HUES64 (cell line): ENCODE measurements at regions not wholly inside any gene's neighbourhood (a gene's known extent, or its start where the extent isn't known, plus 50 kb on each side); places are given as distances from the start of the nearest gene placed in this dataset.

Source experiments
- H3K27ac ChIP-seq: 2 replicates; pipeline ENCODE4 v1.7.0; 2013; ENCODE audit warnings: low read depth, low read length, inconsistent platforms
- H3K27me3 ChIP-seq: 2 replicates; pipeline ENCODE4 v1.6.1; 2013; ENCODE audit warnings: mild to moderate bottlenecking, low read length; ENCODE audit not compliant: insufficient read depth
- H3K36me3 ChIP-seq: 2 replicates; pipeline ENCODE4 v1.6.1; 2013; ENCODE audit warnings: mild to moderate bottlenecking, low read length; ENCODE audit not compliant: insufficient read depth
- H3K4me1 ChIP-seq: 2 replicates; pipeline ENCODE4 v1.6.1; 2013; ENCODE audit warnings: mild to moderate bottlenecking, low read length, moderate library complexity; ENCODE audit not compliant: insufficient read depth
- H3K4me3 ChIP-seq: 2 replicates; pipeline ENCODE4 v1.5.1; 2013; ENCODE audit warnings: mild to moderate bottlenecking, low read length, moderate library complexity
- H3K9ac ChIP-seq: 2 replicates; pipeline ENCODE4 v1.6.1; 2013; ENCODE audit warnings: mild to moderate bottlenecking, low read depth, low read length
- H3K9me3 ChIP-seq: 2 replicates; pipeline ENCODE4 v1.6.1; 2013; ENCODE audit warnings: low read depth, low read length; ENCODE audit not compliant: insufficient read depth
- WGBS: fragments of 150-250, 120-280 bp; methylation state at CpG from one replicate; pipeline ENCODE4 v1.1.7; 2013; ENCODE audit warnings: missing lambda C conversion rate; 5-methylcytosine and 5-hydroxymethylcytosine counted together

- H3K27me3 ChIP-seq = no peaks in the 10 kb centered on the region
- WGBS = 89% methylated on average over 1 of the region's 1 CpG
- 0 out of 2 replicates have a peak, but pooled peaks cover under 1% of the 10 kb centered on the region for H3K4me1 ChIP-seq
- H3K36me3 ChIP-seq = no peaks in the 10 kb centered on the region
- no peaks in the 10 kb centered on the region for H3K9me3 ChIP-seq
- H3K4me3 ChIP-seq = no peak overlapping the region
- H3K9ac ChIP-seq = no peak overlapping the region
- H3K27ac ChIP-seq = no peak overlapping the region
Measured at GRCh38 chr12:105567061-105567460, 236.6 kb downstream of the C12orf75 start.

- WGBS = 98% methylated on average over 3 of the region's 3 CpGs
- H3K27ac ChIP-seq = no peak overlapping the region
- H3K27me3 ChIP-seq = no peaks in the 10 kb centered on the region
- no peak overlapping the region for H3K9ac ChIP-seq
- no peaks in the 10 kb centered on the region for H3K36me3 ChIP-seq
- no peaks in the 10 kb centered on the region for H3K9me3 ChIP-seq
- H3K4me3 ChIP-seq = no peak overlapping the region
- no peaks in the 10 kb centered on the region for H3K4me1 ChIP-seq
Measured at GRCh38 chr12:105569886-105570285, 239.4 kb downstream of the C12orf75 start.

- WGBS = 97% methylated on average over 4 of the region's 4 CpGs
- H3K27me3 ChIP-seq = no peaks in the 10 kb centered on the region
- no peak overlapping the region for H3K4me3 ChIP-seq
- no peak overlapping the region for H3K27ac ChIP-seq
- H3K36me3 ChIP-seq = no peaks in the 10 kb centered on the region
- H3K9me3 ChIP-seq = no peaks in the 10 kb centered on the region
- no peak overlapping the region for H3K9ac ChIP-seq
- H3K4me1 ChIP-seq = no peaks in the 10 kb centered on the region
Measured at GRCh38 chr12:105570944-105571343, 240.5 kb downstream of the C12orf75 start.

GRCh38 chr12:105573574-105573973 is 243.1 kb downstream of the C12orf75 start:
- H3K27me3 ChIP-seq = no peaks in the 10 kb centered on the region
- H3K27ac ChIP-seq = no peak overlapping the region
- H3K4me1 ChIP-seq = no peaks in the 10 kb centered on the region
- 87% methylated on average over 3 of the region's 3 CpGs for WGBS
- H3K36me3 ChIP-seq = no peaks in the 10 kb centered on the region
- H3K9me3 ChIP-seq = no peaks in the 10 kb centered on the region
- no peak overlapping the region for H3K4me3 ChIP-seq
- H3K9ac ChIP-seq = no peak overlapping the region

GRCh38 chr12:105574056-105574715 is 243.7 kb downstream of the C12orf75 start:
- H3K4me3 ChIP-seq = no peak overlapping the region
- H3K27ac ChIP-seq = no peak overlapping the region
- no peaks in the 10 kb centered on the region for H3K36me3 ChIP-seq
- WGBS = 97% methylated on average over 5 of the region's 5 CpGs
- no peaks in the 10 kb centered on the region for H3K4me1 ChIP-seq
- no peak overlapping the region for H3K9ac ChIP-seq
- H3K27me3 ChIP-seq = no peaks in the 10 kb centered on the region
- H3K9me3 ChIP-seq = no peaks in the 10 kb centered on the region

GRCh38 chr12:105575235-105575634 is 244.7 kb downstream of the C12orf75 start:
- 95% methylated on average over 2 of the region's 2 CpGs for WGBS
- H3K36me3 ChIP-seq = no peaks in the 10 kb centered on the region
- no peak overlapping the region for H3K9ac ChIP-seq
- H3K4me3 ChIP-seq = no peak overlapping the region
- no peaks in the 10 kb centered on the region for H3K9me3 ChIP-seq
- no peak overlapping the region for H3K27ac ChIP-seq
- no peaks in the 10 kb centered on the region for H3K4me1 ChIP-seq
- no peaks in the 10 kb centered on the region for H3K27me3 ChIP-seq

GRCh38 chr12:105576261-105576660 is 245.8 kb downstream of the C12orf75 start:
- Histone ChIP-seq H3K27ac (no peak overlapping the region), H3K9me3 (no peaks in the 10 kb centered on the region), H3K9ac (no peak overlapping the region), H3K4me1 (no peaks in the 10 kb centered on the region), H3K27me3 (no peaks in the 10 kb centered on the region), H3K4me3 (no peak overlapping the region), H3K36me3 (no peaks in the 10 kb centered on the region)
- 95% methylated on average over 2 of the region's 2 CpGs for WGBS

- H3K4me1 ChIP-seq = no peaks in the 10 kb centered on the region
- no peak overlapping the region for H3K4me3 ChIP-seq
- H3K36me3 ChIP-seq = no peaks in the 10 kb centered on the region
- H3K9ac ChIP-seq = no peak overlapping the region
- 91% methylated on average over 5 of the region's 5 CpGs for WGBS
- no peak overlapping the region for H3K27ac ChIP-seq
- H3K27me3 ChIP-seq = no peaks in the 10 kb centered on the region
- H3K9me3 ChIP-seq = no peaks in the 10 kb centered on the region
Measured at GRCh38 chr12:105580821-105581352, 250.4 kb downstream of the C12orf75 start.

GRCh38 chr12:105581420-105581819 is 250.9 kb downstream of the C12orf75 start:
- H3K9me3 ChIP-seq = no peaks in the 10 kb centered on the region
- WGBS = 91% methylated on average over 5 of the region's 6 CpGs
- H3K4me3 ChIP-seq = no peak overlapping the region
- H3K36me3 ChIP-seq = no peaks in the 10 kb centered on the region
- no peaks in the 10 kb centered on the region for H3K27me3 ChIP-seq
- no peak overlapping the region for H3K9ac ChIP-seq
- H3K27ac ChIP-seq = no peak overlapping the region
- no peaks in the 10 kb centered on the region for H3K4me1 ChIP-seq

- Histone ChIP-seq H3K4me3 (no peak overlapping the region), H3K27me3 (no peaks in the 10 kb centered on the region), H3K9ac (no peak overlapping the region), H3K36me3 (no peaks in the 10 kb centered on the region), H3K9me3 (no peaks in the 10 kb centered on the region), H3K4me1 (no peaks in the 10 kb centered on the region), H3K27ac (no peak overlapping the region)
- 91% methylated on average over 3 of the region's 3 CpGs for WGBS
Measured at GRCh38 chr12:105585107-105585506, 254.6 kb downstream of the C12orf75 start.

- no peak overlapping the region for H3K4me3 ChIP-seq
- no peaks in the 10 kb centered on the region for H3K9me3 ChIP-seq
- no peak overlapping the region for H3K9ac ChIP-seq
- no peaks in the 10 kb centered on the region for H3K27me3 ChIP-seq
- no peaks in the 10 kb centered on the region for H3K36me3 ChIP-seq
- no peaks in the 10 kb centered on the region for H3K4me1 ChIP-seq
- no peak overlapping the region for H3K27ac ChIP-seq
- 95% methylated on average over 5 of the region's 5 CpGs for WGBS
Measured at GRCh38 chr12:105587237-105587636, 256.7 kb downstream of the C12orf75 start.

- Histone ChIP-seq H3K27ac (no peak overlapping the region), H3K9ac (no peak overlapping the region), H3K4me1 (no peaks in the 10 kb centered on the region), H3K36me3 (no peaks in the 10 kb centered on the region), H3K27me3 (no peaks in the 10 kb centered on the region), H3K4me3 (no peak overlapping the region), H3K9me3 (no peaks in the 10 kb centered on the region)
- WGBS = 93% methylated on average over 4 of the region's 4 CpGs
Measured at GRCh38 chr12:105588106-105588505, 257.6 kb downstream of the C12orf75 start.
